HCEC 1CT (cell line): ENCODE measurements at regions not wholly inside any gene's neighbourhood (a gene's known extent, or its start where the extent isn't known, plus 50 kb on each side); places are given as distances from the start of the nearest gene placed in this dataset.
A peak's percentile ranks its signal among the peaks of the same experiment; 100 is the strongest.
"Not testable (repeated sequence)": the region's sequence is repeated elsewhere in the genome, so short reads cannot be mapped to it uniquely, and the experiment has no call there.

Source experiments
- DNase-seq: peaks from one replicate; pipeline ENCODE4 v3.0.0-alpha.2; 2017

DNA sequence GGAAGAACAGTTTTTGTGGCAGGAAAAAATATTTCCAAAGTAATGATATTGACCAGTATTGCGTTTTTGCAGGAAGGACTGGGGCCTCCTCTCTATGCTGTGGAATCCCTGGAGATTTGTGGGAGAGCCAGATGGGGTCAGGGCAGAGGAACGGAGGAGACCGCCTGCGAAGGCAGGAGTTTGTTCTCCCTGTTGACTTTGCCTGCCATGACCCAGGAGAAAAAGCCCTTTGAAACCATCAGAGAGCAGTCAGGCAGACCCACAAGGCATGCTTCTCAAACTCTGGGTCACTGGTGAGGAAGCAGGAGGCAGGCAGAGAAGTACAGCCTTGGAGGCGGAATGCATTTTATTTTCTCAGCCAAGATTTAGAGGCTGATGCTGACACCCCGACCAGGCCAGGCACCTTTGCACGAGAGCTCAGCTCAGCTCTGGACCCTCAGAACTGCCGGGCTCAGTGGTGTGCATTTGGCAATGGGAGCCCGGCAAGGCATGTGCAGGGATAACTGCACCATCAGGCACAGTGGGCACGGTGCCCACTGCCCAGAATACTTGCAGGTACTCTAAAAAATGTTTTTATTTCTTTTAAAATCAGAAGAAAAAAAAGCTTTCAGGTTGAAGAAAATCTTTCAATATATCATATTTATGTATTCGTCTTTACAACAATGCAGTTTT, 410.4 kb downstream of the RPS24 start:
- DNase-seq, result no peak

- DNase-seq, result not testable (repeated sequence)
Measured at GRCh38 chr10:78444741-78445140, 411.1 kb downstream of the RPS24 start.

DNA sequence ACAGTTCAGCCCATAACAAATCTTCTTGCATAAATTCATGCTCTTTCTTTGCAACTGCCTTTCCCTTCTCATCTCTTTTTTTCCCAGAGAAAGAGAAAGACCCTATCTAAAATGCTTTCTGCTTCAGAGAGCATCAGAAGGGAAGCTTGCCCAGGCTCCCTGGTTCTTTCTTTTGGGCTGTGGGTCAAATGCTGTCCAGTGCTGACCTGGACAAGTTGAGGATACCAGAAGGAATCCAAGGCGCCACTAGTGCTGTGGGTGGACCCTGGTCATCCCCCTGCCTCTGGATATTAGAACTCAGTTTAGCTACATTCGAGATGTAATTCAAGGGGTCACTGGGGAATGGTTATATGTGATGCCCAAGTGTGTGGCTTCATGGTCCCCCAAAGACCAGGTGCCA, 411.6 kb downstream of the RPS24 start:
- no peak for DNase-seq

DNA sequence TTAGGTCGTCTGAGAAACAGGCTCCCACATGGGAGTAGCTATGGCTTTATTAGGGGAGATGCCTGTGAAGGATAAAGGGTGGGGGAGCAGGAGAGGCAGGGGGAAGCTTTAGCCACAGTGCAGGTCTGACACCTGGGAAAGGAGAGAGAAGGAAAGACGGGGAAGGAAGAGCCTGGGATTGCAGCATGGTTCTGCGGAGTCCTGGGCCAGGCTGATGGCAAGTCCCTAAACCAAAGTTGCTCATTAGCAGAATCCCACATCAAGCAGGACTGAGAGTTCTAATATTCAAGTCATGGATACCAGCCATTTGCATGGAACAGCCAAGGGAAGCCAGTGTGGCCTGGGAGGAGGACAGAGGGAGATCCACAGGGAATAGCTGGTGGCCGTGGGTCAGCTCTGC, 414.8 kb downstream of the RPS24 start:
- DNase-seq, result no peak

- DNase-seq, result no peak
Measured at GRCh38 chr10:78448994-78449418, 415.3 kb downstream of the RPS24 start.

DNA sequence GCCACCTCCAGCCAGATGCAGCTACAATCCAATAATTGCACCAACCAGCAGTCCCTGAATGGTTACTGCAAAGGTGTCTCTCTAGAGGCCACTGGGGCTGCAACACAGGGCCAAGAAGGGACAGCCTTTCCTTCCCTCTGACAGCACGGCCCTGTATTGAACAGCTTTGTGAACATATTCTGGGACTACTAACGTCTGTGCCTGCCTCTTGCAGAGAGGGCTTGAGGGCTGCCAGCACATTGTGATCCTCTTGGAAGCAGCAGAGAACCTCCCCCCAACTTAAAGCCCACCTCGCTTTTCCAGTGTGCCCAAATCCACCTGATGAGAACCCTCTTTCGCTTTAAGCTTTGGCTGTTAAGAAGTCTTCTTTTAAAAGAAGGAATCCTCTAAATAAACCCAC, 415.9 kb downstream of the RPS24 start:
- DNase-seq, result no peak

- no peak for DNase-seq
Measured at GRCh38 chr10:78450239-78450638, 416.6 kb downstream of the RPS24 start.

GRCh38 chr10:78450807-78451485, 417.3 kb downstream of the RPS24 start:
- DNase-seq, result no peak

GRCh38 chr10:78451592-78451991, 417.9 kb downstream of the RPS24 start:
- DNase-seq, result no peak

DNA sequence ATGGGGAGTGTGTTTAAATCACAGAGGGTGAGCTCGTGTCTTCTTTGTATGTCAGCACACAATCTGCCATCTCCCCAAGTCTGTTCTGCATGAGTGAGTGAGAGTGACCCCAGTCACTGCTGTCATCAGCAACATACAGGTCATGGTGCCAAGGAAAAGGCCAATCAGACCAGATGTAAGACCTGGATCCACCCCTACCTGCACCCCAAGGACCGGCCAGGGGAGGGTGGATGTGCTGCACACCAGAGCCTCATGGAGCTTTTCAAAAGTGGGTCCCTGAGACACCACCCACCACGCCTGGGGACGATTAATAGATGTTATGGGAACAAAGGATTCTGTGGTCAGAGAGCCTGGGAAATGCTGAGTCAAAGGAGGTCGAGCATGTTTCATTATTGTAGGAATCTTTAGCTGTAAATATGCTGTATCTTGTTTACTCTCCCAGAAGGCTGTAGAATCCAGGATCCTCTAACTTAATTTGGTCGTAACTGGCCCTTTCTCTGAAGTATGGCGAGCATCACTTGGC, 420.5 kb downstream of the RPS24 start:
- DNase-seq, result no peak

- DNase-seq, result no peak
Measured at GRCh38 chr10:78455236-78455635, 421.6 kb downstream of the RPS24 start.

DNA sequence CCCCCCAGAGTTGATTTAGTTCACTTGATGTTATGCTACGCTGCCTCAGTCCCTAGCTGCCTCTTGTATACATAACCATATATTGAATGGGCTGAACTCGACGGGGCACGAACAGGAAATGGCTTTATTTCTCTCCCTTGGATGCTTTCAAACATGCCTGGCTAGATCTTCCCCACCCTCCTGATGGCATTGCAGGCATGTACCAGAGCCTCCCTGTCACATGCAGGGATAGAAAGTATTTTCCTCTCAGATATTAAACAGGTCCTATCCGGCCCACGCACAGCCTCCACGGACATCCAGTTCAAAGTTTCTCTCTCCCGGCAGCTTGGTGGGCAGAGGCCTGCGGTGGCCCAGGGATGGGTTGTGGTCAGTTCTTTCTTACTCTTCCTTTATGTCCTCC, 422.1 kb downstream of the RPS24 start:
- no peak for DNase-seq

GRCh38 chr10:78456649-78457400, 423.2 kb downstream of the RPS24 start:
- DNase-seq, result no peak

DNA sequence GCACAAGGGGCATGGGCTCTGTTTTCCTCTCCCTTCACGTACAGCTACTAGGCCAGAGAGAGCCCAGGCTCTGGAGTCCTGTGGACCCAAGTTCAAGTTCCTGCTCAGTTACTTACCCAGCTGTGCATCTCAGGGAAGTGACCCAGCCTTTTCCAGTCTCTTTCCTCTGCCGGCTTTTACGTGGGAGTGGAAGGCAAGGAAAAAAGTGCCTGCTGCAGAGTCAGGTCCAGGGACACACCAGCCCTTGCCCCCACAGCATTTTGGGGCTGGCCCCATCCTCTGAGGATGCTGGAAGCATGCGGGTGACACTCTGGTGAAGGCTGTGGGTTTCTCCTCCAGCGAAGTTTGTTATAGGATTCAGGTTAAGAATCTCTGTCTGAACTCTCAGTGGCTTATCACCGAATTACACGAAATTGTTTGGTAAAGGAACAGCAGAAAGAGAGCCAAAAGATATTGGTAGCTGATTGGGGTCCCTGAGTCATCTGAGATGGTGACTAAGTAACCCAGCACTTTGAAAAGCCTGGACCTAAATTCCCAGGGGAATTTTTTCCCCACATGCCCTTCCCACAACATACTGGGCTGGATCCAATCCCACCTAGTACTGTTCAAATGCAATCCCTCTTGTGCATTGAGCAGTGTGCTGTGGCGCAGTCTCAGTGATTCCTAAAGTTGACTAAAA, 424.3 kb downstream of the RPS24 start:
- DNase-seq, result no peak

DNA sequence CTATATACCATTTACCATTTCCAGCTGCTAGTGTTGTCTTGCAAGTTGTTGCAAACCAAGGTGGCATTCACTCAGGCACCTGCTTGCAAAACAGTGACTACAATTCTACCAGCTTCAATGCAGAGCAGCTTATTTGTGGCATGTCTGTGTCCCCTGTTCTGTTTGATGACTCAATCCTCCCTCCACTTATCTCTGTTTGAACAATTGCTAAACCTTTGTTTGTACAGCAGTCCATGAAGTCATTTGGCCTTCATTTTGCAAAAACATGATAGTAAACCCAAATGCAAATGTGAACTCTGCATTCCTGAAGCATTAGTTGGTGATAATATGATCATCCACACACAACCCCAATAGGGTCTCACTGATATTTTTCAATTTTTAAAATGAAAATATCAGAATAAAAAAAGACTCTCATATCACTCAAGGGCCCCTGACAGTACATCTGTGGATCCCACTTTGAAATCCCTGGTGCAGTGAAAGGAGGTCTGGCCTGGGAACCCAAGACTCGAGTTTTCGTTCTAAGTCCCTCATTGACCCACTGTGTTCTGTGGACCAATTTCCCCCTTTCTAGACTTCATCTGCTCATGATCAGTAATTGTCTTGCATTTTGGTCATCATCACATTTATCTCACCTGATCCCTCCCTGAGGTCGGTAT, 425.4 kb downstream of the RPS24 start:
- DNase-seq, result peak; percentile 9

- no peak for DNase-seq
Measured at GRCh38 chr10:78459639-78460037, 426.0 kb downstream of the RPS24 start.

DNA sequence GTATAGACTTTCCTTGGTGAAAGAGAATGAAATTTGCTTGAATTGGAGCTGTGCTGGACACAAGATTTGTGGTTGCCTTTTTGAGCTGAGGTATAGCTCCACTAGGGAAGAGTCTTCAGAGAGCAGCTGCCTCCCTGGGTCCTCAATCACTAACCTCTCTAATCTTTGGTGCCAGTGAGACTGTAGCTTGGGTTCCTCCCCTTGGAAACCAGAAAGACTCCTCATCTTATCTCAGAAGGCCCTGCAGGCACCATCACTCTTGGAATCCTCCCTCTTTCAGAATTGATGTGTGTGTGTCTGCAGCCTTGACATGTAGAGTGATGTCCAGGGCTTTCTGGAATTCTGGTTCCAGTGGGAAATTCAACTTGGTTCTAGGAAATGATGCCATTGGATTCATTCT, 426.5 kb downstream of the RPS24 start:
- DNase-seq, result no peak

DNA sequence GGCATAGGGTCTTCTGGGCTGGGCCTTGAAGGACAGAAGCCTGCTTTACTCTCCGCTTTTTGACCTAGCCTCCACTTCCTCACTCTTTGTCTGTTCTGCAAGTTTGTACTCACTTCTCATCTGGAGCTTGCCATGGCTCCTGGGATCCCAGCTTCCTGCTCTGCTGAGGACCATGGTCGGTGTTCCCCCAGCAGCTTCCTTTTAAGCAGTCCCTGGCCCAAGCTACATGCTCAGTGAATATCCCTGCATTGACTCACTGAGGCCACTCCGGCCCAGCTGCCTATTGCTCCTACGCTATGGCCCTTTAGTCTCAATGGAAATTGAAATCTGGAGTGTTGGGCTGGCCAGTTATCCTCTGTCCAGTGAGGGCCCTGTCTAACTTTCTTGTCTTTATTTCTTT, 427.7 kb downstream of the RPS24 start:
- DNase-seq, result no peak

- no peak for DNase-seq
Measured at GRCh38 chr10:78462176-78462575, 428.5 kb downstream of the RPS24 start.

- DNase-seq, result no peak
Measured at GRCh38 chr10:78462726-78463228, 429.1 kb downstream of the RPS24 start.

GRCh38 chr10:78464118-78464855, 430.6 kb downstream of the RPS24 start:
- no peak for DNase-seq

GRCh38 chr10:78464856-78465267, 431.2 kb downstream of the RPS24 start:
- DNase-seq, result no peak
